ENCODE measurements at regions not wholly inside any gene's neighbourhood (a gene's known extent, or its start where the extent isn't known, plus 50 kb on each side); places are given as distances from the start of the nearest gene placed in this dataset.

GRCh38 chrX:19172741-19173140 is 50.5 kb upstream of the ADGRG2 start:
- in situ Hi-C loops (cut with MboI; ENCODE audit: low pct_unique_long_range_greater_than_20kb, low sequenced_read_pairs), result no loop called here

DNA sequence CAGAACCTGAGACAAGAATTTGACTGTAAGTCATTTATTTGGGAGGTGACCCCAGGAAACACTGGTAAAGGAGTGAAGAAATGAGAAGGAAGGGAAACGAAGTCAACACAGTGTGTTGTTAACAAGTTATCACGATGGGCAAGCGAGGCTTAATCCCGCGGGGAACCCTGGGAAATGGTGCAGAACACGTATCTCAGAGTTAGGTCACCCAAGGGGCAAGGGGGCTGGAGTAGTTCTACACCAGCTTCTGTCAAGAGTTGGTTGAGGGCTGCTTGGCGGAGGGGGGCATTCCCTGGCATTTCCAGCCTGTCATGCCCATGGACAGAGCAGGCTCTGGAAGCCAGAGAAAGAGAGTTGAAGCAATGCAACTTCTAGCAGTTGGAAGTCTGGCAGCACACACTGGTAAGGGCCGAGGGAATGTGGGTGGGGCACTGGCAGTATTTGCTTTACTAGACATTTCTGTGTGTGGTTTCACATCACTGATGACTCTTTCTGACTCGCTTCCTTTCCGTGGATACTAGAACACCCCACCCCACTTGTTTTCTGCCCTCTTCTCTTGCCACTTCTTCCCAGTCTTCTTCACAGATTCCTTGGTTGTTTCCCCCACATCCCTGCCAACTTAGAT is 52.2 kb upstream of the ADGRG2 start:
- DNase-seq, result no peak
- in situ Hi-C loops (cut with MboI; ENCODE audit: low pct_unique_long_range_greater_than_20kb, low sequenced_read_pairs), result no loop called here

More at GRCh38 chrX:19172741-19173140, 50.5 kb upstream of the ADGRG2 start:
- no peak for DNase-seq

- in situ Hi-C loops (cut with MboI; ENCODE audit: low pct_unique_long_range_greater_than_20kb, low sequenced_read_pairs), result no loop called here
- no peak for DNase-seq
Observed at GRCh38 chrX:19176901-19177630, 54.8 kb upstream of the ADGRG2 start.

- no peak for DNase-seq
- in situ Hi-C loops (cut with MboI; ENCODE audit: low pct_unique_long_range_greater_than_20kb, low sequenced_read_pairs), result no loop called here
Observed at GRCh38 chrX:19177721-19178120, 55.5 kb upstream of the ADGRG2 start.

GRCh38 chrX:19178402-19178801 is 56.1 kb upstream of the ADGRG2 start:
- DNase-seq, result no peak
- in situ Hi-C loops (cut with MboI; ENCODE audit: low pct_unique_long_range_greater_than_20kb, low sequenced_read_pairs), result no loop called here

DNA sequence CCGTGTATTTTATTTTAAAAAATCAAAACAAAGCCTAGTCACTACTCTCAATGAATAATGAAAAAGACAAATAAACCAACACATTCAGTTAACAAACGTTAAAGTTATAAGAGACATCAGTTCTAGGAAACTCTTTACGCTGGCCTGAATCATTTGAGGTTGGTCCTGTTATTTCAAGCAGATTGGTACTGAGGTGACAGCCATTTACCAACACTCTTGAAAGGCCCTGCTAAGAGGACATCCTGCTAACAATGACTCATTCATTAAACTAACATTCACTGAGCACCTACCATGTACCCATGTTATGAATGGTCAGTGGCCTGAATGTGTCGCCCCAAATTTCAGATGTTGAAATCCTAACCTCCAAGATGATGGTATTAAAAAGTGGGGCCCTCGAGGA is 57.1 kb upstream of the ADGRG2 start:
- no peak for DNase-seq
- in situ Hi-C loops (cut with MboI; ENCODE audit: low pct_unique_long_range_greater_than_20kb, low sequenced_read_pairs), result no loop called here

DNA sequence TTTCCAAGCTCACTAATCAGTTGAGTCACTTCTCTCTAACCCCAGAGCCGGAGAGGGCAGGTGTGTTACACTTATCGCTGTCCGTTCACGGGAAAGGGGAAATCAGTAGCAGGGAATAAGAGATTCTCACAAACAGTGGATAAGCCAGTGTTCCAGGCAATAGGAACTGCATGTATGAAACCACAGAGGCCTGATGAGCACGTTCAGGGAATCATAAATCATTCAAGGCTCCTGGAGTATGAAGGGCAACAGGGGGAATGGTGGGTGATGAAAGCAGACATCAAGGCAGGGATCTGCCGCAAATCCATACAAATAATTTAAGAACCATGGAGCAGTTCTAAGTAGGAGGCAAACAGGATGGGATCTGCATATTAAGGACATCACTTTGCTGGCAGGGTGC is 59.1 kb upstream of the ADGRG2 start:
- in situ Hi-C loops (cut with MboI; ENCODE audit: low pct_unique_long_range_greater_than_20kb, low sequenced_read_pairs), result no loop called here
- no peak for DNase-seq

DNA sequence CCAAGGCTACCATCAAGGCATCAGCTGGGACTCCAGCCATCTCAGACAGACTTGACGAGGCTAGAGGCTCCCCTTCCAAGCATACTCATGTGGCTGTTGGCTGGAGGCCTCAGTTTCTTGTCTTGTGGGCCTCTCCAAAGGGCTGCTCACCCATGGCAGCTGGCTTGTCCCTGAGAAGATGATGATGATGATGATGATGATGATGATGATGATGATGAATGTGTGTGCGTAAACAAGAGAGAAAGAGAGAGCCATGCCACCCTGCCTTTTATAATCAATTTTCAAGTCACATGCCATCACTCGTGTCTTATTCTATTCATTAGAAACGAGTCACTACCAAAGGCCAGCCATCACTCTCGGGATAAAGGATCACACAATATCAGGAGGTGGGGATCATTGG is 60.5 kb upstream of the ADGRG2 start:
- in situ Hi-C loops (cut with MboI; ENCODE audit: low pct_unique_long_range_greater_than_20kb, low sequenced_read_pairs), result no loop called here
- no peak for DNase-seq

DNA sequence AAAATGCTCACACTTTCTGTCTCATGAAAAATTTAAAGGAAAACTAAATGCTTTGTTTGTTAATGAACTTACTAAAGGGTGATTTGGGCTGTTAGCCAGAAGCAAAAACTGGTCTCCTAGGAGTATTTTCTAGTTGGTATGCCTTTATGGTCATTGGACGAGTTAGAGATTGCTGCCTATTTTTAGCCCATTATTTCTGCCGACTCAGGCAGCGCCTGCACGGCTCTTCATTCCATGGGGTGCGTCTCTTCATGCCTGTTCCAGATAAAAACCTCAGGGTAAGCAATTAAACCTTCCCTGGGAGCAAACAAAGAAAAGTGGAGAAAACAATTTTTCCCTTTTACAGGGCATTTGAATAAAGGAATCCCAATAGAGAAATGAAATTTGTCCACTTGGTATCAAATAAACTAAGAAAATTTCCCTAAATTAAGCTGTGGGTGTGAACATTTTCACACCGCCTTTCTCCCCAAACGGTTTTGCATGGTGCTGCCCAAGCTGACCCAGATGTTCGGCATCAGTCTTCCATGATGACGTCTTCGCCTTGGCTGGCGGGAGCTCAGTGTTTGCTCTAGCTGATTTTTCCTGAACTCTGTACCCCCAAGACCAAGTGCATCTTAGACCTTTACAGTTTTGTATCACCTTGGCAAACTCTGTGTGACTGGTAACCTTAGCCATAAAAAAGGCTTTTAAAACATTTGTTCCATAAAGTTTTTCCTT is 61.7 kb upstream of the ADGRG2 start:
- DNase-seq, result no peak
- in situ Hi-C loops (cut with MboI; ENCODE audit: low pct_unique_long_range_greater_than_20kb, low sequenced_read_pairs), result no loop called here

DNA sequence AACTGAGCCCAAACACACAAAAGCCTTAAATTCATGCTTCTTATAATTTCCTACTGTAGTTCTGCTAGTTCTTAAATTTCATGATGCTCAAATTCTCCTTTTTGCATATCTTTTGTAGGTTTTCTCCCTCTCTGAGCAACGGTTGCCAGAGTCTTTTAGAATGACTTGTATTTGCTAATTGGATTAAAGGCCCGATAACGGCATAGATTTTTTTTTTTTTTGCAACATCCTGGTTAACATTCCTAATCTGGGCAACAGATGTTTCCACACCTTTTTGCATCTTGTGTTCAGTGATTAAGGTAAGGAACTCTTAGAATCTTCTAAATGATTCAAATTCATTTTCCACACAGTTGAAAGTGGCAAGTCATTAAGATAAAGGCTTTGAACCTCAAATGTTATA is 66.3 kb upstream of the ADGRG2 start:
- in situ Hi-C loops (cut with MboI; ENCODE audit: low pct_unique_long_range_greater_than_20kb, low sequenced_read_pairs), result no loop called here
- no peak for DNase-seq

DNA sequence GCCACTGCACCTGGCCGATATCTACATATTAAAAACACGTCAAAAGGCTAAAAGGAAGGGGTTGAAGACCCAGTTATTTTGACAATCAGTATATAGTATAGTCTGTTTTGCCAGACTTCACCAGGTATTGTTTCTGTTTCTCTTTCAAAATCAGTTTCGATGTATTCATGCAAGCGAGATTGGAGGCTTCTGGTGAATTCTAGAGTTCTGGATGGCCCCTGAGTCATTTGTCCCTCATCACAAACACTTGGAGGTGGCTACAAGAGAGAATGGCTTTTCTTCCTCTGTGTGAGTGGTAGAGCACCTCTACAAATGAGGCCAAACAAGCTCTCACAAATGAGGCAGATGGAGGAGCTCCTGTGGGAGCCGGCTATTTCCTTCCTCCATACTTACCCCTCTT is 68.6 kb upstream of the ADGRG2 start:
- in situ Hi-C loops (cut with MboI; ENCODE audit: low pct_unique_long_range_greater_than_20kb, low sequenced_read_pairs), result no loop called here
- DNase-seq, result no peak

- in situ Hi-C loops (cut with MboI; ENCODE audit: low pct_unique_long_range_greater_than_20kb, low sequenced_read_pairs), result no loop called here
- no peak for DNase-seq
Observed at GRCh38 chrX:19193565-19193964, 71.3 kb upstream of the ADGRG2 start.

- DNase-seq, result no peak
- in situ Hi-C loops (cut with MboI; ENCODE audit: low pct_unique_long_range_greater_than_20kb, low sequenced_read_pairs), result no loop called here
Observed at GRCh38 chrX:19194285-19195242, 72.3 kb upstream of the ADGRG2 start.

GRCh38 chrX:19195243-19195610 is 73.0 kb upstream of the ADGRG2 start:
- in situ Hi-C loops (cut with MboI; ENCODE audit: low pct_unique_long_range_greater_than_20kb, low sequenced_read_pairs), result no loop called here
- DNase-seq, result no peak

DNA sequence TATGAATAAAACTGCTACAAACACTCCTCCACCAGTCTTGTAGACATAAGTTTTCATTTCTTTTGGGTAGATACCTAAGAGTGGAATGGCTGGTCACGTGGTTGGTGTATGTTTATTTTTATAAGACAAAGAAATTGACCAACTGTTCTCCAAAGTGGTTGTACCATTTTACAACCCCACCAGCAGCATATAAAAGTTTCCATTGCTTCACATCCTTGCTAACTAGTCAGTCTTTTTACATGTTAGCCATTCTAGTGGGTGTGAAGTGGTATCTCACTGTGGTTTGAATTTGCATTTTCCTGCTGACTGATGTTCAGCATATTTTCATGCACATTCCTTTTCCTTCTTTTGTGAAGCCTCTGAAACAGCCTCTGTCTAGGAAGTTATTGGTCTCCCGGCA is 76.2 kb upstream of the ADGRG2 start:
- in situ Hi-C loops (cut with MboI; ENCODE audit: low pct_unique_long_range_greater_than_20kb, low sequenced_read_pairs), result no loop called here
- no peak for DNase-seq

DNA sequence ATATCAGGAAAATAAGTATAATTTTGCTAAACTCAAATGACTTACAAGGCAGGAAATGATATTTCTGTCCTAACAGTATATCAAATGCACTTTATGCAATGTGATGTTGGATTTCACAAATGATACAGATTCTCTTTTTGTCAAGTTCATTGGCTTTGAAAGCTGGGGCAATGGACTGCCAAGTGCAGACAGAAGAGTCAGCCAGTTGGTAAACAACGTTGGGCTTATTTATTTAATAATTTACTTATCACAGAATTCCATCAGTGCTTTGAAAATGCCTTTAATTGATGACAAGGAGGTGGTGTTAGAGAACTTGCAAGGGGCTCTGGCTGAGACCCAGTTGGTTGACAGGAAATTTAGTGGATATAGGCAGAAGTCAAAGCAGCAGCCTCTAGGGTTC is 79.9 kb upstream of the ADGRG2 start:
- DNase-seq, result no peak
- in situ Hi-C loops (cut with MboI; ENCODE audit: low pct_unique_long_range_greater_than_20kb, low sequenced_read_pairs), result no loop called here

- in situ Hi-C loops (cut with MboI; ENCODE audit: low pct_unique_long_range_greater_than_20kb, low sequenced_read_pairs), result no loop called here
- no peak for DNase-seq
Observed at GRCh38 chrX:19204636-19205035, 82.4 kb upstream of the ADGRG2 start.

- no peak for DNase-seq
- in situ Hi-C loops (cut with MboI; ENCODE audit: low pct_unique_long_range_greater_than_20kb, low sequenced_read_pairs), result no loop called here
Observed at GRCh38 chrX:19212037-19212436, 89.8 kb upstream of the ADGRG2 start.

- in situ Hi-C loops (cut with MboI; ENCODE audit: low pct_unique_long_range_greater_than_20kb, low sequenced_read_pairs), result no loop called here
Observed at GRCh38 chrX:19213610-19214152, 91.4 kb upstream of the ADGRG2 start.

More at GRCh38 chrX:19213610-19214152, 91.4 kb upstream of the ADGRG2 start:
- no peak for DNase-seq

Data from KBM-7 (cell line).